HepG2 (cell line): ENCODE measurements at regions not wholly inside any gene's neighbourhood (a gene's known extent, or its start where the extent isn't known, plus 50 kb on each side); places are given as distances from the start of the nearest gene placed in this dataset.

Experiments used
- SRSF9 ChIP-seq: fragments of 200-400 bp; formaldehyde crosslinking; IDR thresholded peaks from 2 replicates; pipeline ENCODE4 v1.6.1; 2018; ENCODE audit warnings: borderline replicate concordance, mild to moderate bottlenecking, low read depth, low read length; ENCODE audit not compliant: insufficient read depth, poor library complexity, severe bottlenecking
- STAG1 ChIP-seq: sonication (generic); formaldehyde crosslinking; IDR thresholded peaks from 2 replicates; pipeline ENCODE4 v1.4.0; 2020; ENCODE audit warnings: missing genetic modification reagents

DNA sequence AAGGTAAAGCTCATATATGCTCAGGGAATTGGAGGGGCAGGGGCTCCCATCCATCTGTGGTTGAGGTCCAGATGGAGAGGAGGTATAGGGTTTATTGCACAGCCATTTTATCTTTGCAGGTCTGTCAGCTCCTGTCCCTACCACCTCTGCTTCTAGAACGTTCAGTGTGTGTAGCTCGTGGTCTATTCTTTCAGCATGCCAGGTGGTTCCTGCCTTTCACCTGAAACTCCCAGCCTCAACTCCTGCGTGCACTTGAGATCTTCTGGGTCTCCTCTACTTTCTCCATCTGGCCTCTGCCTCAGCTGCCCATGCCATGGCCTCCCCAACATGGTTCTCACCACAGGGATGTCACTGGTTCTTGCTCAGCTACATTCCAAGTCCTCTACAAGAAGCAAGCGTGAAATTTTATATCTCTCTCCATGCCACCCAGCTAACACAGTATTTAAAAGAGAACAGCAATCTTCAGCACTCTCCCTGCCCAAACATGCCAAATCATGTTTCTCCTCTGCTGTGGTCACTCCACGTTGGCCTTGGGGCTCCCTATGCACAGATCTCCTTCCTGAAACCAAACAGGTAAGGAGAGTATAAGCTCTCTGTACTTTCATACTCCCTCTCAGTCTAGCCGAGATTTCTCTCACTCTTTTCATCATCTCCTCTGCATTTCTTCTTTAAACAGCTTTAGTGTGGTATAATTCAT is 157.8 kb upstream of the TRPC6 start:
- no peak for TF ChIP-seq SRSF9
- no peak for TF ChIP-seq STAG1 (CRISPR knock-in tag)
